GM19463 (cell line): ENCODE measurements at regions not wholly inside any gene's neighbourhood (a gene's known extent, or its start where the extent isn't known, plus 50 kb on each side); places are given as distances from the start of the nearest gene placed in this dataset.

Source experiments
- ATAC-seq: cut with Tn5 transposase; IDR thresholded peaks from one replicate; pipeline ENCODE4 v1.9.1; 2021; ENCODE audit warnings: mild to moderate bottlenecking, moderate library complexity; ENCODE audit not compliant: unreplicated experiment

DNA sequence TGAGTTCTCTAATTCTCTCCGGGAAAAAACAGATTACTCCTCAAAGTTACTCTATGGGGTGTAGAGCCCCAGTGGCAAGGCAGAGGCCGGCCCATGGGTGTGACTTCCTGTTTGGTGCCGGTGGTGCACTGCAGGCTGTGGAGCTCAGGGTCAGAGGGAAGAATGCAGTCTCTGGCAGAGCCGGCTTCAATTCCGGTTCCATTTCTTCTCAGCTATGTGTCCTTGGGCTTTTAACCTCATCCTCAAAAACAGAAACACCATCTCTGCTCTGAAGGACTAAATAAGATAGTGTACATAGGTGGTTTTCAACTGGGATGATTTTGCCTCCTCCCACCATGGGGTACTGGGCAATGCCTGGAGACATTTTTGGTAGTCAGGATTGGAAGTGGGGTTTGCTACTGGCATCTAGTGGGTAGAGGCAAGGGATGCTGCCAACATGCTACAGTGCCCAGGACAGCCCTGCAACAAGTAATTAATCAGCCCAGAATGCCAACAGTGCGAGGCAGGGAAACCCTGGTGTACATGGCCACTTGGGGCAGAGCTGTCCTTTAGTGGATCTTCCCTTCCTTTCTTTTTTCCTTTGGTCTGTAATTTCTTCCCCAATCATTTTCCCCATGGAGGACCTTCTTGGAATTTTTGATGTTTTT lies 81.2 kb downstream of the INSIG2 start:
- no peak for ATAC-seq

DNA sequence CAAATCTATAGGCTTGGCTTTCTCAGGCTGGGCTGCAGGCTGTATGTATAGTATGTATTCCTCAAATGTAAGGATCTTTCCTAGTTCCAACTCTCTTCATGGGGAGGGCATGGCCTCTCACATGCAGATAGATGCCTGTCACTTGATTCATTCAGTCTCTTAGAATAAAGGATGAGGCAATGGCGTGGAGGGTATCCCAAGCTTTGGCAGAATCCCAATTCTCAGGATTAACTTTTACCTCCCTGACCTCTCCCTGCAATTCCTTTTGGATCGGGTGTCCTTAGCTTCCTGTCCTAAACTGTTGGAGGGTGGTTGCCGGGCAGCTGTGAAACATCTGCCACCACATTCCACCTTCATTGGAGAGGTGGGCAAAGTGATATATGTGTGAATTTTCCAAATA lies 80.3 kb downstream of the INSIG2 start:
- no peak for ATAC-seq

DNA sequence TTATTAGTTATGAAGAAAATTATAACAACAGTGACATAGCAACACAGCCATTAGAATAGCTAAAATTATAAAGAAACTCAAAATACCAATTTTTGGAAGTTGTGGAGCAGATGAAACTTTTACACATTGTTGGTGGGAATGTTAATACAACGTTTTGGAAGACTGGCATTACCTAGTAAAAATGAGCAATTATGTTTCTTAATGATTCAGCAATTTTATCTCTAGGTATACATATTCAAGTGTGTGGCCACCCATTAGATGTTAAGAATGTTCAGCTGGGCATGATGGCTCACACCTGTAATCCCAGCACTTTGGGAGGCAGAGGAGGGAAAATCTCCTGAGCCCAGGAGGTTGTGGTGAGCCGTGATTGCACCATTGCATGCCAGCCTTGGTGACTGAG lies 78.8 kb downstream of the INSIG2 start:
- no peak for ATAC-seq

DNA sequence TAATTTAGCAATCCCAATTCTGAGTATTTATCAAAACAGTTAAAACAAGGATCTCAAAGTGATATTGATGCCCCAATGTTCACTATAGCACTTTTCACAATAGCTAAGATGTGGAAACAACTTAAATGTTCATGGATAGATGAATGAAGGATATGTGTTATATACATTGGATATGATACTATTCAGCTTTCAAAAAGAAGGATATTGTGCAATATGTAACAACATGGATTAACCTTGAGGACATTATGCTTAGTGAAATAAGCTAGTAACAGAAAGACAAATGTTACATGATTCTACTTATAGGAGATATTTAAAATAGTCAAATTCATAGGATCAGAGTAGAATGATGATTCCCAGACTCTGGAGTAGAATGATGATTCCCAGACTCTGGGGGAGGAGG lies 78.0 kb downstream of the INSIG2 start:
- no peak for ATAC-seq

DNA sequence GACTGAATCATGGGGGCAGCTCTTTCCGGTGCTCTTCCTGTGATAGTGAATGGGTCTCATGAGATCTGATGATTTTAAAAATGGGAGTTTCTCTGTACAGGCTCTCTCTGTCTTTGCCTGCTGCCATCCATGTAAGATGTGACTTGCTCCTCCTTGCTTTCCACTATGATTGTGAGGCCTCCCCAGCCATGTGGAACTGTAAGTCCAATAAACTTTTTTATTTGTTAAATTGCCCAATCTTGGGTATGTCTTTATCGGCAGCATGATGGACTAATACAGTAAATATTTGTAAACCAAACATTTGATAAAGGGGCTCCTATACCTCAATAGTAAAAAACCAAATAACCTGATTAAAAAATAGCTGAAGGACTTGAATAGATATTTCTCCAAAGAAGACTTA lies 77.3 kb downstream of the INSIG2 start:
- ATAC-seq: no peak
